ENCODE measurements at regions not wholly inside any gene's neighbourhood (a gene's known extent, or its start where the extent isn't known, plus 50 kb on each side); places are given as distances from the start of the nearest gene placed in this dataset.

DNA sequence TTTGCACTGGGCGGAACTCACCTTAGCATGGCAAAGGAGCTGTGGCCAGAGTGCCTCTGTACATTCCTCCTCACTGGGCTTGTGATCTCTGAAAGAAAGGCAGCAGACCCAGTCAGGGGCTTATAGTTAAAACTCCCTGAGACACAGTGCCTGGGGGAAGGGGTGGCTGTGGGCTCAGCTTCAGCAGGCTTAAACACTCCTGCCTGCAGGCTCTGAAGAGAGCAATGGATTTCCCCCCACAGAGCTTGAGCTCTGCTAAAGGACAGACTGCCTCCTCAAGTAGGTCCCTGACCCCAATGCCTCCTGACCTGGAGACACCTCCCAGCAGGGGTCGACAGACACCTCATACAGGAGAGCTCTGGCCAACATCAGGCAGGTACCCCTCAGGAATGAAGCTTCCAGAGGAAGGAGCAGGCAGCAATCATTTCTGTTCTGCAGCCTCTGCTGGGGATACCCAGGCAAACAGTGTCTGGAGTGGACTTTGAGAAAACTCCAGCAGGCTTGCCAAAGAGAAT, 327.5 kb upstream of the SLC16A7 start:
- no peaks in the 10 kb centered on the region for H3K27me3 ChIP-seq
- H3K4me3 ChIP-seq (ENCODE audit: low read depth in 1 of 2, low read length in 1 of 2): no peak overlapping the region
- no peaks in the 10 kb centered on the region for H3K9me3 ChIP-seq
- no peak overlapping the region for H3K27ac ChIP-seq
- TF ChIP-seq CTCF (IDR thresholded peaks at IDR 0.05): no peak
- no peaks in the 10 kb centered on the region for H3K4me1 ChIP-seq (ENCODE audit: control insufficient read depth in 1 of 2, insufficient read depth in 1 of 2, low read depth in 1 of 2, low read length in 1 of 2)
- no peaks in the 10 kb centered on the region for H3K36me3 ChIP-seq

DNA sequence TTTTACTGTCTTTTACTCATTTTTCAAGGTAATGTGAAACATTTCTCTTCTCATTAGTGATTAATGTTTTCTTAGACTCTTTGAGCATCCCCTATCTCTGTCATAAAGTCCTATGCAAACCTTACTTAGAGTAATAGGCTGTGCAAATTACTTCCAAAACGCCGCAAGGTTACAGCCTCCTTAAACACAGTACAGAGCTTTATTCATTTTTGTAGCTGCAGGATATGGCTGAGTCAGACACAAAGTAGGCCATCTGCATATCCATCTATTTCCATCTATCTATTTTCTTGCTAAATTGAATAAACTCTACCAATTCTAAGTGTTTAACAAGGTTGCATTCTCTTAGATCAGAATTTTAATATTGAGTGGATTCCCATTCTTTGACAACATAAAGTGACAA, 335.6 kb upstream of the SLC16A7 start:
- Histone ChIP-seq H3K4me3 (ENCODE audit: low read depth in 1 of 2, low read length in 1 of 2) (no peak overlapping the region), H3K9me3 (no peaks in the 10 kb centered on the region), H3K4me1 (ENCODE audit: control insufficient read depth in 1 of 2, insufficient read depth in 1 of 2, low read depth in 1 of 2, low read length in 1 of 2) (no peaks in the 10 kb centered on the region), H3K36me3 (no peaks in the 10 kb centered on the region), H3K27me3 (no peaks in the 10 kb centered on the region), H3K27ac (no peak overlapping the region)
- TF ChIP-seq CTCF (IDR thresholded peaks at IDR 0.05): no peak

GRCh38 chr12:59252731-59253130, 332.4 kb upstream of the LRIG3 start:
- no peak for TF ChIP-seq CTCF (IDR thresholded peaks at IDR 0.05)
- H3K4me1 ChIP-seq (ENCODE audit: control insufficient read depth in 1 of 2, insufficient read depth in 1 of 2, low read depth in 1 of 2, low read length in 1 of 2): no peaks in the 10 kb centered on the region
- H3K9me3 ChIP-seq: no peaks in the 10 kb centered on the region
- H3K36me3 ChIP-seq: no peaks in the 10 kb centered on the region
- no peak overlapping the region for H3K4me3 ChIP-seq (ENCODE audit: low read depth in 1 of 2, low read length in 1 of 2)
- no peak overlapping the region for H3K27ac ChIP-seq
- no peaks in the 10 kb centered on the region for H3K27me3 ChIP-seq

GRCh38 chr12:59250766-59251165, 330.5 kb upstream of the LRIG3 start:
- no peak overlapping the region for H3K4me3 ChIP-seq (ENCODE audit: low read depth in 1 of 2, low read length in 1 of 2)
- no peaks in the 10 kb centered on the region for H3K4me1 ChIP-seq (ENCODE audit: control insufficient read depth in 1 of 2, insufficient read depth in 1 of 2, low read depth in 1 of 2, low read length in 1 of 2)
- H3K9me3 ChIP-seq: no peaks in the 10 kb centered on the region
- no peak for TF ChIP-seq CTCF (IDR thresholded peaks at IDR 0.05)
- H3K36me3 ChIP-seq: no peaks in the 10 kb centered on the region
- H3K27ac ChIP-seq: no peak overlapping the region
- no peaks in the 10 kb centered on the region for H3K27me3 ChIP-seq

GRCh38 chr12:59240048-59240447, 319.7 kb upstream of the LRIG3 start:
- no peaks in the 10 kb centered on the region for H3K9me3 ChIP-seq
- TF ChIP-seq CTCF (IDR thresholded peaks at IDR 0.05): no peak
- no peak overlapping the region for H3K4me3 ChIP-seq (ENCODE audit: low read depth in 1 of 2, low read length in 1 of 2)
- H3K36me3 ChIP-seq: no peaks in the 10 kb centered on the region
- H3K27me3 ChIP-seq: no peaks in the 10 kb centered on the region
- H3K27ac ChIP-seq: no peak overlapping the region
- no peaks in the 10 kb centered on the region for H3K4me1 ChIP-seq (ENCODE audit: control insufficient read depth in 1 of 2, insufficient read depth in 1 of 2, low read depth in 1 of 2, low read length in 1 of 2)

- H3K4me3 ChIP-seq (ENCODE audit: low read depth in 1 of 2, low read length in 1 of 2): no peak overlapping the region
- H3K9me3 ChIP-seq: no peaks in the 10 kb centered on the region
- H3K27me3 ChIP-seq: no peaks in the 10 kb centered on the region
- no peaks in the 10 kb centered on the region for H3K36me3 ChIP-seq
- TF ChIP-seq CTCF (IDR thresholded peaks at IDR 0.05): no peak
- H3K4me1 ChIP-seq (ENCODE audit: control insufficient read depth in 1 of 2, insufficient read depth in 1 of 2, low read depth in 1 of 2, low read length in 1 of 2): no peaks in the 10 kb centered on the region
- H3K27ac ChIP-seq: no peak overlapping the region
These were observed 314.1 kb upstream of the LRIG3 start for GRCh38 chr12:59234391-59234790.
